GM12873 (cell line): ENCODE measurements at regions not wholly inside any gene's neighbourhood (a gene's known extent, or its start where the extent isn't known, plus 50 kb on each side); places are given as distances from the start of the nearest gene placed in this dataset.

Source experiments
- CTCF ChIP-seq: IDR thresholded peaks from 2 replicates; pipeline ENCODE4 v1.5.1; 2012; ENCODE audit warnings: low read depth, mild to moderate bottlenecking, moderate library complexity, low read length, control low read depth; ENCODE audit not compliant: insufficient read depth; ENCODE audit errors: missing control alignments

GRCh38 chr14:38339696-38340095, 83.8 kb upstream of the CLEC14A start:
- TF ChIP-seq CTCF, result no peak

- TF ChIP-seq CTCF, result no peak
These were observed 80.4 kb upstream of the CLEC14A start for GRCh38 chr14:38336298-38336697.

- TF ChIP-seq CTCF, result no peak
These were observed 74.4 kb upstream of the CLEC14A start for GRCh38 chr14:38330275-38330674.

GRCh38 chr14:38329246-38329645, 73.4 kb upstream of the CLEC14A start:
- no peak for TF ChIP-seq CTCF

GRCh38 chr14:38316922-38317321, 61.0 kb upstream of the CLEC14A start:
- no peak for TF ChIP-seq CTCF

GRCh38 chr14:38311655-38312054, 55.8 kb upstream of the CLEC14A start:
- no peak for TF ChIP-seq CTCF

GRCh38 chr14:38310420-38310995, 54.6 kb upstream of the CLEC14A start:
- TF ChIP-seq CTCF, result no peak
